ENCODE measurements at regions not wholly inside any gene's neighbourhood (a gene's known extent, or its start where the extent isn't known, plus 50 kb on each side); places are given as distances from the start of the nearest gene placed in this dataset.

DNA sequence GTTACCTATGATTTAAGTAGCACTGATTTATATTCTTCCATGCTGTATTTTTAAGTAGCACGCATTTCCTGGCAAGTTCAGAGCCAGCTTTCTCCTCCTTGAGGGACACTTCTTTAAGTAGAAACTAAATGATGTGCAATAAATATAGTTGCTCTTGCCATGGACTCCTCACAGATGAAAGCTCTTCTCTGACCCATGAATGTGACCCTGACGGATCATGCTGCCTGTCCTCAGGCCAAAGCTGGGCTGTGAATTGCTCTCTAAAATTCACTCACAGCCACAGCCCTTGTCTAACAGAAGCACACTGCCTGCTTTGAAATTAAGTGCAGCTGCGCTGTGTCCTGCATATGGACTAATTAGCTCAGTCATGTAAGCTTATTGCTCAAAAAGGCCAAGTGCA lies 438.8 kb downstream of the PMP22 start:
- TF ChIP-seq, protein P1, sequence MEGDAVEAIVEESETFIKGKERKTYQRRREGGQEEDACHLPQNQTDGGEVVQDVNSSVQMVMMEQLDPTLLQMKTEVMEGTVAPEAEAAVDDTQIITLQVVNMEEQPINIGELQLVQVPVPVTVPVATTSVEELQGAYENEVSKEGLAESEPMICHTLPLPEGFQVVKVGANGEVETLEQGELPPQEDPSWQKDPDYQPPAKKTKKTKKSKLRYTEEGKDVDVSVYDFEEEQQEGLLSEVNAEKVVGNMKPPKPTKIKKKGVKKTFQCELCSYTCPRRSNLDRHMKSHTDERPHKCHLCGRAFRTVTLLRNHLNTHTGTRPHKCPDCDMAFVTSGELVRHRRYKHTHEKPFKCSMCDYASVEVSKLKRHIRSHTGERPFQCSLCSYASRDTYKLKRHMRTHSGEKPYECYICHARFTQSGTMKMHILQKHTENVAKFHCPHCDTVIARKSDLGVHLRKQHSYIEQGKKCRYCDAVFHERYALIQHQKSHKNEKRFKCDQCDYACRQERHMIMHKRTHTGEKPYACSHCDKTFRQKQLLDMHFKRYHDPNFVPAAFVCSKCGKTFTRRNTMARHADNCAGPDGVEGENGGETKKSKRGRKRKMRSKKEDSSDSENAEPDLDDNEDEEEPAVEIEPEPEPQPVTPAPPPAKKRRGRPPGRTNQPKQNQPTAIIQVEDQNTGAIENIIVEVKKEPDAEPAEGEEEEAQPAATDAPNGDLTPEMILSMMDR (IDR thresholded peaks at IDR 0.05): no peak
- Histone ChIP-seq H3K4me3 (no peak overlapping the region), H3K27ac (no peak overlapping the region)
- no peak for DNase-seq (ENCODE audit: low spot score)

DNA sequence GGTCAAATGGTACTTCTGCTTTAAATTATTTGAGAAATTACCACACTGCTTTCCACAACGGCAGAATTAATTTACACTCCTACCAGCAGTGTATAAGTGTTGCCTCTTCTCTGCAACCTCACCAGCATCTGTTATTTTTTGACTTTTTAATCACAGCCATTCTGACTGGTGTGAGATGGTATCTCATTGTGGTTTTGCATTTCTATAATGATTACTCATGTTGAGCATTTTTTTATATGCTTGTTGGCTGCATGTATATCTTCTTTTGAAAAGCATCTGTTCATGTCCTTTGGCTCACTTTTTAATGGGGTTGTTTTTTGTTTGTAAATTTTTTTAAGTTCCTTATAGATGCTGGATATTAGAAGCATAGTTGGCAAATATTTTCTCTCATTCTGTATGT lies 446.7 kb downstream of the PMP22 start:
- DNase-seq (ENCODE audit: low spot score): no peak
- TF ChIP-seq, protein P1 (IDR thresholded peaks at IDR 0.05): no peak
- Histone ChIP-seq H3K4me3 (no peak overlapping the region), H3K27ac (no peak overlapping the region)

DNA sequence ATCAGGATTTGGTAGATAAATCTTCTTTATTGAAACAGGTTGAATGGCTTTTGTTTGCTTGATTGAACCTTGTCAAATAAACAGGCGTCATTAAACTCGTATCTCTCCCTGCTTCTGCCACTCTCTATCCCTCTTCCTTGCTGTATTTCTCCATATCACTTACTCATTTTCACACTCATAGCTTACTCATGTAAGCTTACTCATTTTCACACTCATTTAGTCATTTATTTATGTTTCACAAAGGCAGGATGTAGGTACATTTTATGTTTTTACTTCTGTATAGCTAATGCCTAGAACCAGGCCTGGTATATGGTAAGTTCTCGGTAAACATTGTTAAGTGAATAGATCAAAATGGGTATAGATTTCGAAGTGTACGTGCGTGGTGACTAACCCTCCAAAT lies 450.0 kb downstream of the PMP22 start:
- TF ChIP-seq, protein P1 (IDR thresholded peaks at IDR 0.05): no peak
- no peak for DNase-seq (ENCODE audit: low spot score)
- H3K4me3 ChIP-seq: no peak overlapping the region
- no peak overlapping the region for H3K27ac ChIP-seq

DNA sequence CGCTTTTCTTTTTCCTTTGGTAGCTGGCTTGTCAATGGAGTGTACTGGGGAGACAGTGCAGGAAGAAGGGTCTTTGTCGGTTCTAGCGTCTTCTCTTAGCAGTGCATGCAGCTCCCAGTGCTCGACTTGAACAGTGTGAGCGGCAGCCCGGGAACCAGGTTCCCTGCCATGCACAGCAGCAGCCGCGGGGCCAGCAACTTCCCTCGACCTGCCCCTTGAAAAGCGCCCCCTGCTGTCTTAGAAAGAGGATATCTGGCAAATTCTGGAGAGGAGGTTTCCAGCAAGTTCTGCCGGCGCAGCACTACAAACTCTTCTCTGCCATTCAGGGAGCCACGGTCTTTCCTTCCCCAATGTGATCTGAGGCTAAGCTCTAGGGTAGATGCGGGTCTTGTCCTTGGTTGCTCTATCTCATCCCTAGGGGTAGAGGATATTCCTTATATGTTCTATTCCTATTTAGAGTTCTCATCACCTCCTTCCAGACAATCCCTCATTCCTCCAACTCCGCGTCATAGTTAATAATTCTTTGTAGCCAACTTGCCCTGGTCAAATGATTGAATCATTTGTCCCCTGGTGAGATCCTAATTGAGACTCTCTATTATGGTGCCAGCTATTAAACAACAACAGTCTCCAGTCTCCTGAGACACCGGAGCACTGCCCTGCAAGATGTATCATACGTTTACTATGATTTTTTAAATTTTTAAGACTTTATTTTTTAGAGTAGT lies 451.3 kb downstream of the PMP22 start:
- no peak overlapping the region for H3K27ac ChIP-seq
- no peak overlapping the region for H3K4me3 ChIP-seq
- no peak for DNase-seq (ENCODE audit: low spot score)
- TF ChIP-seq, protein P1 (IDR thresholded peaks at IDR 0.05): no peak

DNA sequence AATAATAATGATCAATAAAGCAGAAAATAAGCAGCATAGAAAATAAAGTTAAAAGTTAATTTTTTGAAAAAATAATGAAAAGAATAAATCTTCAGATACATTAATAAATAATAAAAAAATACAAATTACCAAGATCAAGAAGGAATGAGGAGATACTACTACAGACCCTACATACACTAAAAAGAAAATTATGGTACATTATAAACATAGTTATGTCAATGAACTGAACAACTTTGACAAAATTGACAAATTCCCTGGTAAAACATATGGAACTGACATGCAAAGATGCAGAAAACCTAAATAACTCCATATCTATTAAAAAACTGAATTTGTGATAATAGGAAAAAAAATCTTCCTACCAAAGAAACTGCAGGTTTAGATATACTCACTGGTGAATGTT lies 456.7 kb downstream of the PMP22 start:
- DNase-seq (ENCODE audit: low spot score): no peak
- Histone ChIP-seq H3K27ac (no peak overlapping the region), H3K4me3 (no peak overlapping the region)
- TF ChIP-seq, protein P1 (IDR thresholded peaks at IDR 0.05): no peak

DNA sequence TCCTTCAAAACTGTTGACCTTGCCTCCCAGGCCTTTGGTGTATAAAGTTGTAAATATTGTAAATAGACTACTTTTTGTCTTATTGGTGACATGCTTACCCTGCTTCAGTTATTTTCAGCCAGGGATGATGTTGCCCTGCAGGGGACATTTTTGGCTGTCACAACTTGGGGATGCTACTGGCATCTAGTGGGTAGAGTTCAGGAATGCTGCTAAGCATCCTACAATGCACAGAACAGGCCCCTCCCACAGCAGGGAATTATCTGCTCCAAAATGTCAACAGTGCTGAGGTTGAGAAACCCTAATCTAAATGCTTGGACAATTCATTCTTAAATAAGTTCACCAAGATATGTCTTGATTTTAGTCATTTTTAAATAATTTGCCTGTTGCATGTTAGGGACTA lies 459.8 kb downstream of the PMP22 start:
- no peak for DNase-seq (ENCODE audit: low spot score)
- Histone ChIP-seq H3K4me3 (no peak overlapping the region), H3K27ac (no peak overlapping the region)
- TF ChIP-seq, protein P1 (IDR thresholded peaks at IDR 0.05): no peak

DNA sequence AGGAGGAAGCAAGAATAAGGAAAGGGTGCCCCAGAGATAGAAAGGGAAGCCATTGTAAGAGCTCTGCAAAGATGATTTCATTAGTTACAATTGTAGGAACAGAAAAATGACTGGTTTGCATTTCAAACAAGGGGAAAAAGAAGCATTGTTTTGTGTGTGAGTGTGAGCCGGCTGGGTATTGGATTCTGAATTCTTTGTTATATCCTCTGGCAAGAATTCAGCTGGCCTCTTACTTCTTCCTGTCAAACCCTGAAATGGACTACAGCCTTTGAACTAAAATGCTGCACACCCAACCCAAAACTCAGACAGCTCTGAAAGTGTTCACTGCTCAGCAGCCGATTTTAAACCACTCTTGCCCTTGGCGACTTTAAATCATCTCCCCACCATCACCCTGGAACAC lies 461.3 kb downstream of the PMP22 start:
- no peak overlapping the region for H3K4me3 ChIP-seq
- DNase-seq (ENCODE audit: low spot score): no peak
- TF ChIP-seq, protein P1 (IDR thresholded peaks at IDR 0.05): no peak
- no peak overlapping the region for H3K27ac ChIP-seq
